AG04450 (cell line): ENCODE measurements at regions not wholly inside any gene's neighbourhood (a gene's known extent, or its start where the extent isn't known, plus 50 kb on each side); places are given as distances from the start of the nearest gene placed in this dataset.

Experiments
- CTCF ChIA-PET: fragments of 300-600, 350-600 bp; formaldehyde crosslinking; extraction: SDS; loops from one replicate; lab custom pipeline; 2022; ENCODE audit warnings: antibody characterized with exemption, inconsistent platforms; lab: Charles Lee
- POLR2A ChIA-PET: fragments of 350-600 bp; formaldehyde crosslinking; extraction: SDS; loops from one replicate; lab custom pipeline; 2021; ENCODE audit warnings: antibody characterized with exemption, inconsistent platforms; lab: Yijun Ruan, JAX
- DNase-seq: peaks from one replicate; pipeline ENCODE4 v3.0.0-alpha.2; 2011; ENCODE audit warnings: low read depth, low spot score
- H3K27ac ChIP-seq: one replicate; pipeline ENCODE4 v1.5.1; 2012; ENCODE audit warnings: low read depth, low read length, control low read depth
- H3K27me3 ChIP-seq: one replicate; pipeline ENCODE4 v1.6.0; 2012; ENCODE audit warnings: low read length; ENCODE audit not compliant: control insufficient read depth, insufficient read depth
- H3K4me3 ChIP-seq: 2 replicates; pipeline ENCODE4 v1.5.1; 2011; ENCODE audit warnings: mild to moderate bottlenecking, low read depth, low read length, control low read depth
- H3K9me3 ChIP-seq: 2 replicates; pipeline ENCODE4 v1.5.1; 2012; ENCODE audit warnings: low read length; ENCODE audit not compliant: control insufficient read depth, insufficient read depth
- TF ChIP-seq, protein P1 (sequence below): IDR thresholded peaks from 2 replicates; pipeline ENCODE4 v1.5.1; 2011; ENCODE audit warnings: low read depth, low read length, control low read depth, inconsistent platforms

DNA sequence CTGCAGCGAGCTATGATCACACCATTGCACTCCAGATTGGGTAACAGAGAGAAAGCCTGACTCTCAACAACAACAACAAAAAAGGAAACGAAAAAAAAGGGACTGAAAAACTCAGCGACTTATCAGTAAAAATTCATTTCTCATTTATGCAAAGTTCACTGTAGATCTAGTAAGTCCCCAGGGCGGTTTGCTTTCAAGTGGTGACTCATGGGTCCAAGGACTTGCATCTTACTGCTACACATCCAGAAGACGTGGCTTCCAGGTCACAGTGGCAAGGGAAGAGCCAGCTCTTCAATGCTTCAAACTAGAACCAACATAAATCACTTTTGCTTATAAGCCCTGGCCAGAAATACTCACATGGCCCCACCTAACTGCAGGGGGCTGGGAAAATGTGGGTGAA is 178.3 kb upstream of the AUTS2 start:
- TF ChIP-seq, protein P1, sequence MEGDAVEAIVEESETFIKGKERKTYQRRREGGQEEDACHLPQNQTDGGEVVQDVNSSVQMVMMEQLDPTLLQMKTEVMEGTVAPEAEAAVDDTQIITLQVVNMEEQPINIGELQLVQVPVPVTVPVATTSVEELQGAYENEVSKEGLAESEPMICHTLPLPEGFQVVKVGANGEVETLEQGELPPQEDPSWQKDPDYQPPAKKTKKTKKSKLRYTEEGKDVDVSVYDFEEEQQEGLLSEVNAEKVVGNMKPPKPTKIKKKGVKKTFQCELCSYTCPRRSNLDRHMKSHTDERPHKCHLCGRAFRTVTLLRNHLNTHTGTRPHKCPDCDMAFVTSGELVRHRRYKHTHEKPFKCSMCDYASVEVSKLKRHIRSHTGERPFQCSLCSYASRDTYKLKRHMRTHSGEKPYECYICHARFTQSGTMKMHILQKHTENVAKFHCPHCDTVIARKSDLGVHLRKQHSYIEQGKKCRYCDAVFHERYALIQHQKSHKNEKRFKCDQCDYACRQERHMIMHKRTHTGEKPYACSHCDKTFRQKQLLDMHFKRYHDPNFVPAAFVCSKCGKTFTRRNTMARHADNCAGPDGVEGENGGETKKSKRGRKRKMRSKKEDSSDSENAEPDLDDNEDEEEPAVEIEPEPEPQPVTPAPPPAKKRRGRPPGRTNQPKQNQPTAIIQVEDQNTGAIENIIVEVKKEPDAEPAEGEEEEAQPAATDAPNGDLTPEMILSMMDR, result no peak
- POLR2A ChIA-PET, result no interaction called here
- H3K27ac ChIP-seq, result no peak overlapping the region
- no peak overlapping the region for H3K4me3 ChIP-seq
- peaks cover 48% of the 10 kb centered on the region for H3K9me3 ChIP-seq
- CTCF ChIA-PET, result no interaction called here
- no peaks in the 10 kb centered on the region for H3K27me3 ChIP-seq
- no peak for DNase-seq

DNA sequence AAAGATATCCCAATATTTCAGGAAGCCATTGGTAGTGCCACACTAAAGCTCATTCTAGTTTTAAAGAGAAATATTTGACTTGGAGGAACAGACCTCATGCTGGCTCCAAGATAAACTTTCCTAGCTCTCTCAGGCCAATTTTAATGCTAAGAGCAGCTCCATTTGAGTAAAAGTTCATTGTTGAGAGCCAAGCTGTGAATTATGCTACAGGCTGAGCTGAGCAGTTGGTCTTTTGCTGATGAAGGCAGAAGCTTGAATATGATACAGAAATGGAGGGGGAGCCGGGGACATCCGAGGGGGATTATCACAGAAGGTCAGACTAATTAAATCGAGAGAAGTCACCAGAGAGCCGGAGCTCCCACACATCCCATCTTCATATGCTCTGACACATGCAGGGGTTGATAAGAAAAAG is 175.7 kb upstream of the AUTS2 start:
- no peak overlapping the region for H3K27ac ChIP-seq
- H3K9me3 ChIP-seq, result peaks cover 50% of the 10 kb centered on the region
- CTCF ChIA-PET, result interaction anchor here (0.6 kb wide), 1 partner anchor 11 kb away, joined by 3 read pairs; no protein-coding TSS in a partner anchor
- no peak overlapping the region for H3K4me3 ChIP-seq
- TF ChIP-seq, protein P1, result no peak
- DNase-seq, result no peak
- POLR2A ChIA-PET, result no interaction called here
- H3K27me3 ChIP-seq, result no peaks in the 10 kb centered on the region

DNA sequence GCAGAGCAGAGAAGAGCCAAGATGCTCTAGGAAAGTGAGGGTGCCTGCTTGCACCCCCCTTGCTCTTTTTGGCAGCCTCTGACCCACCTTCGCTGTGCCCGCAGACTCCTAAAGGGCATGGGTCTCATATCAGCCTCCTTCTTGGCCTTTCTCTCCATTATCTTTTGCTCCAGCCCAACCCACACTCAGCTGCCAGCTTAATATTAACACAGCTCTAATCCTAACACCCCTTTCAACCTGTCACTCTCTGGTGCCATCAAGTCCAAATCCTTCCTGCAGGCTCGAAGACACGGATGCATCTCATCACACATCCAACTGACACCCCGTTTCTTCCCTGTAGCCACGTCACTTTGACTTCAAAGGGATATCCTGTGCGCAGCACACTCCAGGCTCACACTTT is 171.6 kb upstream of the AUTS2 start:
- TF ChIP-seq, protein P1, result no peak
- DNase-seq, result no peak
- ChIA-PET POLR2A (no interaction called here), CTCF (no interaction called here)
- Histone ChIP-seq H3K4me3 (no peak overlapping the region), H3K27ac (no peak overlapping the region), H3K27me3 (no peaks in the 10 kb centered on the region), H3K9me3 (peaks cover 58% of the 10 kb centered on the region)

DNA sequence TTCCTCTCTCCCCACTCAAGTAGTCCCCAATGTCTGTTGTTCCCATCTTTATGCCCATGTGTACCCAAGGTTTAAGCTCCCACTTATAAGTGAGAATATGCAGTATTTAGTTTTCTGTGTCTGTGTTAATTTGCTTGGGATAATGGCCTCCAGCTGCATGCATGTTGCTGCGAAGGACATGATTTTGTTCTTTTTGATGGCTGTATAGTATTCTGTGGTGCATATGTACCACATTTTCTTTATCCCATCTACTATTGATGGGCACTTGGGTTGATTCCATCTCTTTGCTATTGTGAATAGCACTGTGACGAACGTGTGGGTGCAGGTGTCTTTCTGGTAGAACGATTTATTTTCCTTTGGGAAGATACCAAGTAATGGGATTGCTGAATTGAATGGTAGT is 170.2 kb upstream of the AUTS2 start:
- TF ChIP-seq, protein P1, result no peak
- no peaks in the 10 kb centered on the region for H3K27me3 ChIP-seq
- POLR2A ChIA-PET, result no interaction called here
- H3K4me3 ChIP-seq, result no peak overlapping the region
- DNase-seq, result no peak
- no peak overlapping the region for H3K27ac ChIP-seq
- H3K9me3 ChIP-seq, result peaks cover 64% of the 10 kb centered on the region
- CTCF ChIA-PET, result no interaction called here

DNA sequence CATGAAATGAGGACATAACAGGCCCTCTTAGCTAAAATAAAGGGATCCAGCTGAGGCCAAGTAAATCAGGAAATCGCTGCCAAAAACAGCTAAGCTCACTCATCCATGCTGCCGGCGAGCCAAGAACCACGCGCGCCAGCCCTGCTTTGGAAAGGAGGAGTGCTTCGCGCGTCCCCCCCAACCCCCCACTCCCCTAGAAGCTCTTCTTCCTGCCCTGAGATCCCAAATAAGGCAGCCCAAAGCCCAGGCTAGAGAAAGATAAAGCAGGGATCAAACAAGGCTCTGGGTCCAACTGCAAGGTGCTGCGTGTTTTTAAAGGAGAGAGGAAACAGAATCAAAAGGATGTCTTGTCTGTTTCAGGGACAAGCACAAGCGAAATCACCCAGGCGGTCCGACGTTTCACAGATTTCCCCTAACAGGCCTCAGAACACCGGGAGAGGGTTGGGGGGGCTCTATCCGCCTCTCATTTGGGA is 168.3 kb upstream of the AUTS2 start:
- Histone ChIP-seq H3K4me3 (no peak overlapping the region), H3K27ac (no peak overlapping the region), H3K27me3 (no peaks in the 10 kb centered on the region), H3K9me3 (peaks cover 50% of the 10 kb centered on the region)
- CTCF ChIA-PET, result no interaction called here
- POLR2A ChIA-PET, result no interaction called here
- TF ChIP-seq, protein P1, result no peak
- no peak for DNase-seq
